MM.1S (cell line): ENCODE measurements at regions not wholly inside any gene's neighbourhood (a gene's known extent, or its start where the extent isn't known, plus 50 kb on each side); places are given as distances from the start of the nearest gene placed in this dataset.

Source experiments
- DNase-seq: peaks from one replicate; pipeline ENCODE4 v3.0.0-alpha.2; 2015
- H2AFZ ChIP-seq: fragments of 300-600 bp; sonication (generic); 2 replicates; pipeline ENCODE4 v1.6.0; 2016; ENCODE audit warnings: antibody characterized with exemption, low read length
- H3F3A ChIP-seq: fragments of 300-600 bp; sonication (generic); 2 replicates; pipeline ENCODE4 v1.6.1; 2016; ENCODE audit warnings: mild to moderate bottlenecking, antibody characterized with exemption, low read length, moderate library complexity, mixed read lengths; ENCODE audit not compliant: insufficient read depth
- H3K27ac ChIP-seq: fragments of 300-600 bp; sonication (generic); 2 replicates; pipeline ENCODE4 v1.5.1; 2016; ENCODE audit warnings: mild to moderate bottlenecking, low read length
- H3K27me3 ChIP-seq: fragments of 300-600 bp; sonication (generic); replicated peaks from 2 replicates; pipeline ENCODE4 v1.6.0; 2016; ENCODE audit warnings: low read length; ENCODE audit not compliant: insufficient read depth
- H3K36me3 ChIP-seq: fragments of 300-600 bp; sonication (generic); replicated peaks from 2 replicates; pipeline ENCODE4 v1.6.1; 2016; ENCODE audit warnings: mild to moderate bottlenecking, low read length, mixed read lengths; ENCODE audit not compliant: insufficient read depth
- H3K4me1 ChIP-seq: fragments of 300-600 bp; sonication (generic); 2 replicates; pipeline ENCODE4 v1.6.1; 2016; ENCODE audit warnings: low read length, mixed read lengths
- H3K4me2 ChIP-seq: fragments of 300-600 bp; sonication (generic); 2 replicates; pipeline ENCODE4 v1.6.0; 2016; ENCODE audit warnings: low read depth, low read length
- H3K4me3 ChIP-seq: fragments of 300-600 bp; sonication (generic); 2 replicates; pipeline ENCODE4 v1.5.1; 2016; ENCODE audit warnings: low read length, mixed read lengths
- H3K79me2 ChIP-seq: fragments of 300-600 bp; sonication (generic); 2 replicates; pipeline ENCODE4 v1.6.1; 2016; ENCODE audit warnings: mixed run types, low read length, mixed read lengths
- H3K9ac ChIP-seq: fragments of 300-600 bp; sonication (generic); 2 replicates; pipeline ENCODE4 v1.6.1; 2016; ENCODE audit warnings: low read length, mixed read lengths
- H3K9me2 ChIP-seq: fragments of 300-600 bp; sonication (generic); replicated peaks from 2 replicates; pipeline ENCODE4 v1.6.1; 2016; ENCODE audit warnings: mild to moderate bottlenecking, low read length, mixed read lengths; ENCODE audit not compliant: insufficient read depth
- H3K9me3 ChIP-seq: fragments of 300-600 bp; sonication (generic); replicated peaks from 2 replicates; pipeline ENCODE4 v1.6.1; 2016; ENCODE audit warnings: mild to moderate bottlenecking, low read length, mixed read lengths; ENCODE audit not compliant: insufficient read depth
- H4K20me1 ChIP-seq: fragments of 300-600 bp; sonication (generic); 2 replicates; pipeline ENCODE4 v1.6.1; 2016; ENCODE audit warnings: mild to moderate bottlenecking, low read length, moderate library complexity, mixed read lengths; ENCODE audit not compliant: insufficient read depth
- EZH2 ChIP-seq: fragments of 300-600 bp; sonication (generic); optimal IDR thresholded peaks from 2 replicates; pipeline ENCODE3; 2017; ENCODE audit warnings: low read depth, mild to moderate bottlenecking, antibody characterized with exemption, low read length, mixed read lengths
- EZH2phosphoT487 ChIP-seq: fragments of 300-600 bp; sonication (generic); IDR thresholded peaks from 2 replicates; pipeline ENCODE4 v1.6.1; 2018; ENCODE audit warnings: antibody characterized with exemption, low read length
- TF ChIP-seq, protein P1 (sequence below): fragments of 300-600 bp; sonication (generic); IDR thresholded peaks from 2 replicates; pipeline ENCODE4 v1.5.1; 2016; ENCODE audit warnings: antibody characterized with exemption, low read length, mixed read lengths

DNA sequence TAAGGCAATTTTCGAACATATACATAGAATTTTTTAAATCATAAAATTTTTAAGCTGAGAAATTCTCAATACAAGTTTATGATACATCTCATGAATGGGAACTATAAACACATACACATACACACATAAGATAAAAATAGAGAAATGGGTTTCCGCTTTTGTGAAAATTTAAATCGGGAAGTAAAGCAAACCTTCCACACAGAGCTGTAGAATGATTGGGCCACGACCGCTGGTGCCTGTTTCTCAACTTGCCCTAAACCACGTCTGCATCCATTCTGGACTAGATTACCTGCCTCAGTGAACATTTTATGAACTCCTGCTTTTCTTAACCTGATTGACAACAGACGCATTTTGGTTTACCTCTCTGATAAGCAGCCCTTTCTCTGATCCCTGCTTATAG lies 264.4 kb downstream of the SKAP2 start:
- Histone ChIP-seq H2AFZ (no peak overlapping the region), H3K9ac (no peak overlapping the region), H3K4me3 (no peak overlapping the region), H3K4me1 (no peaks in the 10 kb centered on the region), H3K27ac (no peak overlapping the region), H3K36me3 (no peaks in the 10 kb centered on the region), H4K20me1 (no peaks in the 10 kb centered on the region), H3K4me2 (no peak overlapping the region), H3K9me2 (no peaks in the 10 kb centered on the region), H3K27me3 (no peaks in the 10 kb centered on the region), H3F3A (no peaks in the 10 kb centered on the region), H3K9me3 (no peaks in the 10 kb centered on the region), H3K79me2 (no peaks in the 10 kb centered on the region)
- DNase-seq: no peak
- no peak for TF ChIP-seq EZH2
- no peak for TF ChIP-seq EZH2phosphoT487
- TF ChIP-seq, protein P1, sequence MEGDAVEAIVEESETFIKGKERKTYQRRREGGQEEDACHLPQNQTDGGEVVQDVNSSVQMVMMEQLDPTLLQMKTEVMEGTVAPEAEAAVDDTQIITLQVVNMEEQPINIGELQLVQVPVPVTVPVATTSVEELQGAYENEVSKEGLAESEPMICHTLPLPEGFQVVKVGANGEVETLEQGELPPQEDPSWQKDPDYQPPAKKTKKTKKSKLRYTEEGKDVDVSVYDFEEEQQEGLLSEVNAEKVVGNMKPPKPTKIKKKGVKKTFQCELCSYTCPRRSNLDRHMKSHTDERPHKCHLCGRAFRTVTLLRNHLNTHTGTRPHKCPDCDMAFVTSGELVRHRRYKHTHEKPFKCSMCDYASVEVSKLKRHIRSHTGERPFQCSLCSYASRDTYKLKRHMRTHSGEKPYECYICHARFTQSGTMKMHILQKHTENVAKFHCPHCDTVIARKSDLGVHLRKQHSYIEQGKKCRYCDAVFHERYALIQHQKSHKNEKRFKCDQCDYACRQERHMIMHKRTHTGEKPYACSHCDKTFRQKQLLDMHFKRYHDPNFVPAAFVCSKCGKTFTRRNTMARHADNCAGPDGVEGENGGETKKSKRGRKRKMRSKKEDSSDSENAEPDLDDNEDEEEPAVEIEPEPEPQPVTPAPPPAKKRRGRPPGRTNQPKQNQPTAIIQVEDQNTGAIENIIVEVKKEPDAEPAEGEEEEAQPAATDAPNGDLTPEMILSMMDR: no peak

DNA sequence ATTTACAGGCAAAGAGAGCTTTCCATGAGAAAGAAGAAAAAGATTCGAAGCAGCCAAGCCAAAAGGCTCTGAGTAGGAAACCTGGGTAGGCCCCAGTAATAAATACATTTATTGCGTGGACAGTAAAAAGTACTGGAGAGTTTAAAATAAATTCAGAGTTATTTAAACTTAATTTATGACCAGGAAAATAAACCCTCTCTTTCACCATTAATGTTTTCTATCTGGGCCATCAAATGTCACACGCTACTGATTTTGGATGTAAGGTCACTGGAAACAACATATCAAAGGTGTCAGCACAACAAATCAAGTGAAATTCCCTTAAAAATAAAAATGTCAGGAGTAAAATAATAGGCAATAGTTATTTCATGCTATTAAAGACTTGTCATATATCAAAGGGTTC lies 264.0 kb downstream of the SKAP2 start:
- DNase-seq: no peak
- H3K4me1 ChIP-seq: no peaks in the 10 kb centered on the region
- TF ChIP-seq EZH2phosphoT487 (no peak), EZH2 (no peak)
- TF ChIP-seq, protein P1: no peak
- no peak overlapping the region for H3K9ac ChIP-seq
- no peaks in the 10 kb centered on the region for H3K9me3 ChIP-seq
- no peaks in the 10 kb centered on the region for H3K36me3 ChIP-seq
- no peak overlapping the region for H3K4me2 ChIP-seq
- no peaks in the 10 kb centered on the region for H3F3A ChIP-seq
- H3K79me2 ChIP-seq: no peaks in the 10 kb centered on the region
- H3K9me2 ChIP-seq: no peaks in the 10 kb centered on the region
- H3K27me3 ChIP-seq: no peaks in the 10 kb centered on the region
- no peak overlapping the region for H3K27ac ChIP-seq
- H3K4me3 ChIP-seq: no peak overlapping the region
- H4K20me1 ChIP-seq: no peaks in the 10 kb centered on the region
- no peak overlapping the region for H2AFZ ChIP-seq

DNA sequence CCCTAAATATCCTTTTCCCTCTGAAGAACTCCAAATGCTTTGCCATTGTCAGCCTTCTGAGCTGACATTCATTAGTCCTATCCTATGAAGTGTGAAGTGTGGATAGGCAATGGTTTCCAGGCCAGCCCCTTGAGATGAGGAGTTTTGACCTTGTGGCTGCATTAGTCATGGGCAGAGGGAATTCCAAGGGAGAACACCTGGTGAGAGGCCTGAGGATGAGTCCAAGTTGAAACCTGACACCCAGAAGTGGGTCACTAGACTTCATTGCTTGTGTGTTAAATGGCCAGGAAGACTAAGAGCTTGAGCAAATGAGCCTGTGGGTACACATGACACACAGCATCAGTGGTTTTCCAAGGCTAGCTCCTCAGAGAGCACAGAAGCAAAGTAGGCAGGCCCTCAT lies 260.8 kb downstream of the SKAP2 start:
- H3K9me2 ChIP-seq: no peaks in the 10 kb centered on the region
- no peak overlapping the region for H3K4me3 ChIP-seq
- H3K27me3 ChIP-seq: no peaks in the 10 kb centered on the region
- H3F3A ChIP-seq: no peaks in the 10 kb centered on the region
- no peaks in the 10 kb centered on the region for H3K4me1 ChIP-seq
- H3K4me2 ChIP-seq: no peak overlapping the region
- no peaks in the 10 kb centered on the region for H3K9me3 ChIP-seq
- TF ChIP-seq EZH2: no peak
- TF ChIP-seq EZH2phosphoT487: no peak
- TF ChIP-seq, protein P1: no peak
- H3K79me2 ChIP-seq: no peaks in the 10 kb centered on the region
- no peak overlapping the region for H2AFZ ChIP-seq
- no peaks in the 10 kb centered on the region for H4K20me1 ChIP-seq
- no peaks in the 10 kb centered on the region for H3K36me3 ChIP-seq
- H3K9ac ChIP-seq: no peak overlapping the region
- DNase-seq: no peak
- H3K27ac ChIP-seq: no peak overlapping the region
